GM19240 (cell line): ENCODE measurements at regions not wholly inside any gene's neighbourhood (a gene's known extent, or its start where the extent isn't known, plus 50 kb on each side); places are given as distances from the start of the nearest gene placed in this dataset.
"Not testable (repeated sequence)": the region's sequence is repeated elsewhere in the genome, so short reads cannot be mapped to it uniquely, and the experiment has no call there.

ENCODE experiments used
- DNase-seq: peaks from one replicate; pipeline ENCODE4 v3.0.0; 2011; ENCODE audit warnings: low spot score; ENCODE audit not compliant: insufficient read length

DNA sequence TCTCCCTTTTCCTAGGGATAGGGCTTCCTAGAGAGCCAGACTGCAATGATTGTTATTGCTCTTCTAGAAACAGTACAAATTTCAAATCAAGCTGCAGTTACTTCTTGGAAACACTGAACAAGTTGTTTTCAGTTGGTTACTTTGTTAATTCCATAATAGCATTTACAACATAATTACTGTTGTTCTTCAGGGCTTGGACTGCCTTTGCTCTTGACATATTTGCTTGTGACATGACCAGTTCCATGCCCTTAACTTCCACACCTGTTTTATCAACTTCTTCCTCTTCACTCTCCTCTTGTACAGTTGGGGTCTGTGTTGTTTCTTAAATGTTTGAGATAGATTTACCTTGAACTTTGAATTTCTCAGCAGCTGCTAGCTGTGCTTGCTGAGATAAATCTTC, 104.4 kb downstream of the SEC23IP start:
- DNase-seq, result no peak

GRCh38 chr10:119997429-119997828, 104.9 kb downstream of the SEC23IP start:
- DNase-seq, result no peak

GRCh38 chr10:120002785-120003184, 110.3 kb downstream of the SEC23IP start:
- no peak for DNase-seq

- no peak for DNase-seq
Measured at GRCh38 chr10:120005207-120006201, 113.0 kb downstream of the SEC23IP start.

GRCh38 chr10:120007261-120007660, 114.7 kb downstream of the SEC23IP start:
- no peak for DNase-seq

DNA sequence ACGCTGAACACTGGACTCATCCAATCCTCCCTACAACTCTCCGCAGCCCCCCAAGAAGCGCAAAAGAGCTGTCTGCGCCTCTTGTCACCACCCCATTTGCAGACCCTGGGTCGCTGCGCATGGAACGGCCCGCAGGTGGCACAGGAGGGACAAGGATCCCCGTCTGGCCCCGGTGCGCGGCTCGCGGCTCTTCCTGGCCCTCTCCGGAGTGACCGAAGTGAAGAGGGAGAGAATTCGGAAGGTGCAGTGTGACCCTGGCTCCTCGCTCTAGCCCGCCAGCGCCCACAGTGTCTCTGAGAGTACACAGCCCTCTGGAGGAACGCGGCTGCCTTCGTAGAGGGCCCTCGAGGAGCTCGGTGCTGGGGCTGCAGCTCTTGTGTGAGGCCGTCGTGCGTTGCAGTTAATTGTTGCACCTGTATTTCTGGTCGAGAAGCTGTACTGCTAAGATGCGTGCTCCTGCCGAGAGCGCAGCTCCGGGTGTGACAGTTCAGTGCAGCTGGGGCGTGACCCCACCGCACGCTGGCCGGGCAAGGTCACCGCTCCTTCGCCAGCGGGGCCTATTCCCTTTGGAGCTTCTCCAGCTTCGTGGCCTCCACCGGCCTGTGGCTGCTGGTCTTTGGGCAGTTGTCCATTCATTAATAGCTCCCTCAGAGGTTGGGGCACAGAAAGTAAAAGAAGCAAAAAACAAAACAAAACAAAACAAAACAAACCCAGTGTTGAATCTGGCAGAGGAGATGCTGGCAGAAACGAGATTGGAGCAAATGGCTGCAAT, 119.0 kb downstream of the SEC23IP start:
- DNase-seq, result no peak

DNA sequence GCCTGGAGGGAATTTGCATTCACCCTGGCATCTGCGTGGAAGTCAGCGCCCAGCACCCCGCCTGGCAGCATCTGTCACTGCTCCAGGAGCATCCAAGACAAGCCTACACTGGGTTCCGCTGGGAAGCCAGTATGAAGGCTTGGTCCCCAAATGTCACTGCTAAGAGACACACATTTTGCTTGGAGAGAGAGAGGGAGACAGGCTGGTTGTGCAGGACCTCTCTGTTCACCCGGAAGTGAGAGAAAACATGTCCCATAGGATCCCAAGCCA, 119.5 kb downstream of the SEC23IP start:
- no peak for DNase-seq

- DNase-seq, result no peak
Measured at GRCh38 chr10:120012566-120012965, 120.0 kb downstream of the SEC23IP start.

DNA sequence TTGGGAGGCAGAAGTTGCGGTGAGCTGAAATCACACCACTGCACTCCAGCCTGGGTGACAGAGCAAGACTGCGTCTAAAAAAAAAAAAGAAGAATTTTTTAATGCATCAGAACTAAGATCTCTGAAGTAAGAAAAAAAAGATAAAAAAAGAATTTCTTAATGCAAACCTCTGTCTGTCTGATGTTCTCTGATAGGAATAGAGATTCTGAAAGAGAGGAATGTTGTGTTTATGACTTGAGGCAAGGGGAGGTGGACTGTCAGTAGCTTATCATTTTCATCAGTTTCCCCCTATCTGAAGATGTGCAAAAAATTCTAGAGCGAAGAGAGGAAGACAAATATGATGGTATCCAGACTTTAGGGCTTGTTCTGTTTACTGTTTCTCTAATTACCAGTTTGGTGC, 121.5 kb downstream of the SEC23IP start:
- DNase-seq, result no peak

GRCh38 chr10:120015064-120015463, 122.5 kb downstream of the SEC23IP start:
- DNase-seq, result no peak

GRCh38 chr10:120016906-120017305, 124.4 kb downstream of the SEC23IP start:
- no peak for DNase-seq

GRCh38 chr10:120017733-120018417, 125.3 kb downstream of the SEC23IP start:
- DNase-seq, result no peak

DNA sequence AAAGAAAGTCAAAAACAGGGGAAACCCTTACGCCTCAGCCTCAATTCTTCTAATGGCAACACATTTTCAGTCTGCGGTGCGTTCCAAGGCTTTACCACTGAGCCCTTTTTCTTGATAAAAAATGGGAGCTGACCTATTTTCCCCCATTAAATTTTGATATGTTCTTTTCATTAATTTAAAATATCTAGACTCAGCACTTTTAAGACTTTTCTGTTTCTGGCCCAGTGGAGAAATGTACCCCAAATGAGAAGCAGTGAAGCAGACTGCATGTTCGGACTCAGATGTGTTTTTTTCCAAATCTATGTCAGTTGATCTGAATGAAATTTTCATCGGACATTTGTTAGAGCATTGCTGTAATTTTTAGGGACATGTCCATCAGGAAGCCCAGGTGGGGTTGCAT, 126.2 kb downstream of the SEC23IP start:
- no peak for DNase-seq

- DNase-seq, result no peak
Measured at GRCh38 chr10:120019568-120019967, 127.0 kb downstream of the SEC23IP start.

- no peak for DNase-seq
Measured at GRCh38 chr10:120022357-120022756, 129.8 kb downstream of the SEC23IP start.

- no peak for DNase-seq
Measured at GRCh38 chr10:120034236-120034635, 141.7 kb downstream of the SEC23IP start.

GRCh38 chr10:120039046-120039445, 146.5 kb downstream of the SEC23IP start:
- DNase-seq, result no peak

- DNase-seq, result no peak
Measured at GRCh38 chr10:120039826-120040225, 147.3 kb downstream of the SEC23IP start.

GRCh38 chr10:120041807-120042559, 149.5 kb downstream of the SEC23IP start:
- DNase-seq, result no peak

DNA sequence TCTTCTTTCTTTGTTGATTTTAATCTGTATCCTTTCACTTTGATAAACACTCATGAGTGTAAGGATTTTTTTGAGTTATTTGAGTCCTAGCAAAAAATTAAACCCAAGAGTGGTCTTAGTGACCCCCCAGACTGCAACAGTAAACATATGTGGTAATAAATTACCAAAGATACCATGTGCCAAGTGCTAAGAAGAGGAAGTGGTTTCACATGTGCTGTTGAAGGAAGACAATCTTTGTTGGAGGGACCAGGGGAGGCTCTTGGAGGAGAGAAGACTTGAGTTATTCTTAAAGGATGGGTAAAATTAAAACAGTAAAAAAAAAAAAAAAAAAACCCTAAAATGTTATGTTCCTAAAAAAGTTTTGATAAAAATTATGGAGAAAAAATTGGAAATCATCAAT, 150.2 kb downstream of the SEC23IP start:
- no peak for DNase-seq

GRCh38 chr10:120047373-120047772, 154.8 kb downstream of the SEC23IP start:
- not testable (repeated sequence) for DNase-seq
